DND-41 (cell line): ENCODE measurements at regions not wholly inside any gene's neighbourhood (a gene's known extent, or its start where the extent isn't known, plus 50 kb on each side); places are given as distances from the start of the nearest gene placed in this dataset.

Experiments used
- ATAC-seq: fragments of 200-7000 bp; cut with Tn5 transposase; 3 replicates; pipeline ENCODE4 v1.9.1; 2021; ENCODE audit warnings: low read depth; ENCODE audit not compliant: insufficient read depth
- DNase-seq: peaks from one replicate; pipeline ENCODE4 v3.0.0-alpha.2; 2020
- H2AFZ ChIP-seq: 2 replicates; pipeline ENCODE4 v1.6.0; 2012; ENCODE audit warnings: low read depth, low read length
- H3K27ac ChIP-seq: 2 replicates; pipeline ENCODE4 v1.5.1; 2012; ENCODE audit warnings: low read length, inconsistent platforms
- H3K27me3 ChIP-seq: fragments of 200-600 bp; sonication (generic); 2 replicates; pipeline ENCODE4 v1.6.0; 2012; ENCODE audit warnings: low read length, mild to moderate bottlenecking, inconsistent platforms; ENCODE audit not compliant: insufficient read depth, poor library complexity
- H3K36me3 ChIP-seq: 2 replicates; pipeline ENCODE4 v1.5.1; 2012; ENCODE audit warnings: low read length, inconsistent platforms; ENCODE audit not compliant: insufficient read depth
- H3K4me1 ChIP-seq: 2 replicates; pipeline ENCODE4 v1.5.1; 2012; ENCODE audit warnings: mild to moderate bottlenecking, low read length; ENCODE audit not compliant: insufficient read depth
- H3K4me2 ChIP-seq: 2 replicates; pipeline ENCODE4 v1.6.0; 2012; ENCODE audit warnings: mild to moderate bottlenecking, moderate library complexity, low read length, inconsistent platforms; ENCODE audit not compliant: insufficient read depth
- H3K4me3 ChIP-seq, 2 experiments: fragments of 200-600 bp in 1 of 2; shearing (Covaris generic) in 1 of 2; 2 replicates each; pipeline ENCODE4 v1.5.1; 2012 to 2016; ENCODE audit warnings: inconsistent platforms in 2 of 2, low read length in 2 of 2, mild to moderate bottlenecking in 2 of 2, low read depth in 1 of 2, moderate library complexity in 1 of 2
- H3K79me2 ChIP-seq: 2 replicates; pipeline ENCODE4 v1.6.0; 2012; ENCODE audit warnings: low read length, inconsistent platforms; ENCODE audit not compliant: insufficient read depth
- H3K9ac ChIP-seq: 2 replicates; pipeline ENCODE4 v1.6.0; 2012; ENCODE audit warnings: low read depth, mild to moderate bottlenecking, inconsistent platforms, low read length, moderate library complexity
- H3K9me3 ChIP-seq: 2 replicates; pipeline ENCODE4 v1.5.1; 2012; ENCODE audit warnings: low read length, moderate library complexity, mild to moderate bottlenecking, inconsistent platforms; ENCODE audit not compliant: insufficient read depth, severe bottlenecking
- H4K20me1 ChIP-seq: 2 replicates; pipeline ENCODE4 v1.6.0; 2012; ENCODE audit warnings: low read length; ENCODE audit not compliant: insufficient read depth
- CTCF ChIP-seq: IDR thresholded peaks from 2 replicates; pipeline ENCODE4 v1.5.1; 2012; ENCODE audit warnings: borderline replicate concordance, low read length, moderate library complexity, mild to moderate bottlenecking; ENCODE audit not compliant: poor library complexity, severe bottlenecking; ENCODE audit errors: extremely low read depth
- EZH2 ChIP-seq: IDR thresholded peaks from 3 replicates; pipeline ENCODE4 v1.6.1; 2012; ENCODE audit warnings: borderline replicate concordance, low read depth, mild to moderate bottlenecking, moderate library complexity, low read length, inconsistent platforms; ENCODE audit not compliant: severe bottlenecking

GRCh38 chr10:131618587-131619267, 282.1 kb upstream of the PPP2R2D start:
- Histone ChIP-seq H3K9me3 (no peaks in the 10 kb centered on the region), H3K4me3 (no peak overlapping the region), H3K36me3 (no peaks in the 10 kb centered on the region), H3K9ac (no peak overlapping the region), H3K79me2 (no peaks in the 10 kb centered on the region), H2AFZ (no peak overlapping the region), H3K4me1 (no peaks in the 10 kb centered on the region), H3K27ac (no peak overlapping the region), H3K27me3 (no peaks in the 10 kb centered on the region), H4K20me1 (no peaks in the 10 kb centered on the region), H3K4me2 (no peak overlapping the region)
- TF ChIP-seq CTCF (no peak), EZH2 (no peak)
- no peak for DNase-seq
- ATAC-seq = no peak

- Histone ChIP-seq H2AFZ (no peak overlapping the region), H3K27ac (no peak overlapping the region), H3K27me3 (no peaks in the 10 kb centered on the region), H3K79me2 (no peaks in the 10 kb centered on the region), H3K9me3 (no peaks in the 10 kb centered on the region), H3K4me3 (no peak overlapping the region), H3K9ac (no peak overlapping the region), H3K4me2 (no peak overlapping the region), H3K4me1 (no peaks in the 10 kb centered on the region), H4K20me1 (no peaks in the 10 kb centered on the region), H3K36me3 (no peaks in the 10 kb centered on the region)
- no peak for TF ChIP-seq EZH2
- no peak for TF ChIP-seq CTCF
- DNase-seq (no peak), ATAC-seq (no peak)
These were observed 280.5 kb upstream of the PPP2R2D start for GRCh38 chr10:131620314-131620713.

- TF ChIP-seq CTCF (no peak), EZH2 (no peak)
- no peak overlapping the region for H3K4me2 ChIP-seq
- H3K9me3 ChIP-seq = no peaks in the 10 kb centered on the region
- ATAC-seq (no peak), DNase-seq (no peak)
- H3K4me1 ChIP-seq = no peaks in the 10 kb centered on the region
- H3K27ac ChIP-seq = no peak overlapping the region
- no peaks in the 10 kb centered on the region for H3K27me3 ChIP-seq
- no peak overlapping the region for H2AFZ ChIP-seq
- no peaks in the 10 kb centered on the region for H3K36me3 ChIP-seq
- H3K9ac ChIP-seq = no peak overlapping the region
- H4K20me1 ChIP-seq = no peaks in the 10 kb centered on the region
- no peak overlapping the region for H3K4me3 ChIP-seq
- no peaks in the 10 kb centered on the region for H3K79me2 ChIP-seq
These were observed 279.9 kb upstream of the PPP2R2D start for GRCh38 chr10:131620904-131621303.
